Stomach (tissue), 8 donors: ENCODE measurements at regions not wholly inside any gene's neighbourhood (a gene's known extent, or its start where the extent isn't known, plus 50 kb on each side); places are given as distances from the start of the nearest gene placed in this dataset.

Source experiments
- DNase-seq, 2 donors: peaks; one replicate each; pipeline versions ENCODE4 v3.0.0 to v3.0.0-alpha.2; 2013 to 2019
- H3K27ac ChIP-seq, 5 donors: fragments of 200-600 bp in 4 of 5; sonication (generic) in 4 of 5; one replicate each; pipeline ENCODE4 v1.5.1; 2013 to 2019; ENCODE audit warnings: mild to moderate bottlenecking in 1 of 5, moderate library complexity in 1 of 5
- H3K27me3 ChIP-seq, 3 donors: fragments of 200-600 bp; sonication (generic); one replicate each; pipeline ENCODE4 v1.5.1; 2017 to 2019; ENCODE audit warnings: mixed run types in 1 of 3
- H3K36me3 ChIP-seq, 4 donors: fragments of 200-600 bp; sonication (generic); 1 replicate in 3 of 4; 2 replicates in 1 of 4; pipeline ENCODE4 v1.5.1; 2016 to 2019
- H3K4me1 ChIP-seq, 4 donors: fragments of 200-600 bp; sonication (generic); one replicate each; pipeline ENCODE4 v1.5.1; 2016 to 2019
- H3K4me3 ChIP-seq, 4 donors: fragments of 200-600 bp; sonication (generic) in 3 of 4; one replicate each; pipeline ENCODE4 v1.5.1; 2016 to 2019; ENCODE audit warnings: mild to moderate bottlenecking in 1 of 4
- H3K9me3 ChIP-seq, 4 donors: fragments of 200-600 bp; sonication (generic); one replicate each; pipeline ENCODE4 v1.5.1; 2016 to 2019
- EP300 ChIP-seq: sonication (generic); formaldehyde crosslinking; IDR thresholded peaks from one replicate; pipeline ENCODE4 v1.6.1; 2017; ENCODE audit warnings: antibody characterized with exemption
- POLR2A ChIP-seq, 4 donors: fragments of 450-650 bp; IDR thresholded peaks; one replicate each; pipeline ENCODE4 v1.6.1; 2016; ENCODE audit warnings: antibody characterized with exemption in 4 of 4, control low read depth in 2 of 4, mild to moderate bottlenecking in 1 of 4, moderate library complexity in 1 of 4
- POLR2AphosphoS5 ChIP-seq, 3 donors: sonication (generic); formaldehyde crosslinking; IDR thresholded peaks; one replicate each; pipeline ENCODE4 v1.6.1; 2016; ENCODE audit warnings: antibody characterized with exemption in 3 of 3
- WGBS, 5 donors: extraction: QIAGEN DNeasy Blood & Tissue Kit in 3 of 5; methylation state at CpG; one replicate each; pipeline versions ENCODE4 v1.1.5 to v1.1.7; 2013 to 2018; 5-methylcytosine and 5-hydroxymethylcytosine counted together
- intact Hi-C: fragments of 100-400 bp; cut with DNase I; formaldehyde crosslinking; loops from one replicate; pipeline ENCODE4 v1.15.1; 2023; ENCODE audit warnings: low total_unique reads
- TF ChIP-seq, protein P1 (sequence below), 7 experiments: fragments of 450-650 bp in 4 of 7; fragments of 200-600 bp in 3 of 7; sonication (generic) in 3 of 7; IDR thresholded peaks; one replicate each; pipeline ENCODE4 v1.5.1; 2016 to 2019; ENCODE audit warnings: antibody characterized with exemption in 7 of 7, control low read depth in 2 of 7, mild to moderate bottlenecking in 1 of 7
- donor health status: healthy with polysubstance abuse.
- donor health status: Bipolar disorder and iron deficiency.
- donor health status: healthy.

DNA sequence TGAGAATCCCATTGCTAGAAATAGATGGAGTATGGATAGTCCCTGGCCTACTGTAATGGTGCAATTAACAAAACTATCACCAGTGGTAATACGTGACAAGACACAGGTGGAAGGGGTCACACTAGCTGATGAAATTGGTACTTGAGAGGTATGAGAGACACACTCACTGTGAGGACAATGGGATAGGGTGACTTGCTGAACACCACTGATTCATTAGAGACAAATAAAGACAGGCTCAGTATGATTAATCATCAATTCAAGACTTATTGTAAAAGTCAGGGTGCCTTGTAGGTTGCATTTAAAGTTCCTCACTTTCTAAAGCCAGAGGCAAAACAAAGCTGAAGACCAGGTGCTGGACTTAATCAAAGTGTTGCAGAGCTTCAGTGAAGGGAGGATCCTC, 361.6 kb upstream of the EMCN start:
- intact Hi-C loops: no loop called here

DNA sequence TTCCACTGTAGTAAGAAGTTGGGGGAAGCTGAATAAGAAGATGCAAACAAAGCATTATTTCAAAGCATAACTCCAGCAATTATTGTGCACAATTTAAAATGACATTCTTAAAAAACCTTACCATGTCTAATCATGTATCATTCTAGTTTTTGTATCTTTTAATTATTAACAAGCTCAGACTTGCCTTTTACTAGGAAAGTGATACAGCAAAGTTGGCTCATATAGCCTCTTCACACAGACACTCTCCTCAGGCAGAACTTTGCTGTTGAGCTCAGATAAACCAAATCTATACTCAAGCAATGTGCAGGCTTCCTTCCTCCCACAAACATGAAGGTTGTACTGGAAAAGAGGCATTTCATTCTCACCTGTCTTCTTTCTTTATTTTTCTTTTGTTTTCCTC, 358.7 kb upstream of the EMCN start:
- no peak for DNase-seq
- H3K4me1 ChIP-seq: no peaks in the 10 kb centered on the region
- H3K27ac ChIP-seq: no peak overlapping the region
- intact Hi-C loops: no loop called here
- no peaks in the 10 kb centered on the region for H3K36me3 ChIP-seq
- no peak for TF ChIP-seq POLR2AphosphoS5 (IDR thresholded peaks at IDR 0.05)
- TF ChIP-seq, protein P1, sequence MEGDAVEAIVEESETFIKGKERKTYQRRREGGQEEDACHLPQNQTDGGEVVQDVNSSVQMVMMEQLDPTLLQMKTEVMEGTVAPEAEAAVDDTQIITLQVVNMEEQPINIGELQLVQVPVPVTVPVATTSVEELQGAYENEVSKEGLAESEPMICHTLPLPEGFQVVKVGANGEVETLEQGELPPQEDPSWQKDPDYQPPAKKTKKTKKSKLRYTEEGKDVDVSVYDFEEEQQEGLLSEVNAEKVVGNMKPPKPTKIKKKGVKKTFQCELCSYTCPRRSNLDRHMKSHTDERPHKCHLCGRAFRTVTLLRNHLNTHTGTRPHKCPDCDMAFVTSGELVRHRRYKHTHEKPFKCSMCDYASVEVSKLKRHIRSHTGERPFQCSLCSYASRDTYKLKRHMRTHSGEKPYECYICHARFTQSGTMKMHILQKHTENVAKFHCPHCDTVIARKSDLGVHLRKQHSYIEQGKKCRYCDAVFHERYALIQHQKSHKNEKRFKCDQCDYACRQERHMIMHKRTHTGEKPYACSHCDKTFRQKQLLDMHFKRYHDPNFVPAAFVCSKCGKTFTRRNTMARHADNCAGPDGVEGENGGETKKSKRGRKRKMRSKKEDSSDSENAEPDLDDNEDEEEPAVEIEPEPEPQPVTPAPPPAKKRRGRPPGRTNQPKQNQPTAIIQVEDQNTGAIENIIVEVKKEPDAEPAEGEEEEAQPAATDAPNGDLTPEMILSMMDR (IDR thresholded peaks at IDR 0.05): no peak
- TF ChIP-seq POLR2A (IDR thresholded peaks at IDR 0.05): no peak
- no peak for TF ChIP-seq EP300
- H3K4me3 ChIP-seq: no peak overlapping the region
- H3K27me3 ChIP-seq: no peaks in the 10 kb centered on the region
- no peaks in the 10 kb centered on the region for H3K9me3 ChIP-seq

More for the DNA sequence above, 361.6 kb upstream of the EMCN start:
- no peaks in the 10 kb centered on the region for H3K9me3 ChIP-seq
- TF ChIP-seq POLR2AphosphoS5 (IDR thresholded peaks at IDR 0.05) (no peak), EP300 (no peak), POLR2A (IDR thresholded peaks at IDR 0.05) (no peak)
- TF ChIP-seq, protein P1 (IDR thresholded peaks at IDR 0.05): no peak
- H3K27ac ChIP-seq: no peak overlapping the region
- no peaks in the 10 kb centered on the region for H3K4me1 ChIP-seq
- H3K4me3 ChIP-seq: no peak overlapping the region
- 89 to 98% (median 93%) methylated on average over 1 of the region's 1 CpG for WGBS, 5 donors
- no peaks in the 10 kb centered on the region for H3K27me3 ChIP-seq
- no peak for DNase-seq
- no peaks in the 10 kb centered on the region for H3K36me3 ChIP-seq

DNA sequence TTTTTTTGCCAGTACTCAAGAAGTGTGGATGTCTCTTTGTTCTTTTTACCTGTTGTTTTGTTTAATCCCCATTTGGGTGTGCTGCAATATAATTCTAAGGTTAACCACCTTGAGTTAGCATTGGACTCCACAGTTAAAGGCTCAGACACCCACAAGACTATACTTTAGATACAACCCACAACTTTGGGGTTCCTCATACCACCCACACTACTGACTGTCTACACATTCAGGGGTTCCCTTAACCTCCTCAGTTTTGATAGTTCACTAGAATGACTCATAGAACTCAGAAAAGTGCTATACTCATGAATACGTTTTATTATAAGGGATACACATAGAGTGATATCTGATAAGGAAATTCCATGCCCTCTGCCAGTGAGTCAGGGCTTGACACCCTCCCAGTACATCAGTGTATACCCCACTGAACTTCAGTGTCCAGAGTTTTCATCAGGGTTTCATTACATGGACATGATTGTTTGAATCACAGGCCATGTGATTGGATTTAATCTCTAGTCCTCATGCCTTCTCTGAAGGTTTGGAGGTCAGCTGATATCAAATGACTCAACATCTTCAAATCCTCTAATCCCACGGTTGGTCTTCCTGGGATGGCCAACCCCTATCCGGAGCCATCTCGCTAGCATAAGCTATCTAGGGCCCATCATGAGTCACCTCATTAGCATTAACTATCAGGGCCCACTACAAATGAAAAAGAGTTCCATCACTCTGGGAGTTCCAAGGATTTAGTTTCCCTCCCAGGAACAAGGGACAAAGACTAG, 357.7 kb upstream of the EMCN start:
- intact Hi-C loops: no loop called here

DNA sequence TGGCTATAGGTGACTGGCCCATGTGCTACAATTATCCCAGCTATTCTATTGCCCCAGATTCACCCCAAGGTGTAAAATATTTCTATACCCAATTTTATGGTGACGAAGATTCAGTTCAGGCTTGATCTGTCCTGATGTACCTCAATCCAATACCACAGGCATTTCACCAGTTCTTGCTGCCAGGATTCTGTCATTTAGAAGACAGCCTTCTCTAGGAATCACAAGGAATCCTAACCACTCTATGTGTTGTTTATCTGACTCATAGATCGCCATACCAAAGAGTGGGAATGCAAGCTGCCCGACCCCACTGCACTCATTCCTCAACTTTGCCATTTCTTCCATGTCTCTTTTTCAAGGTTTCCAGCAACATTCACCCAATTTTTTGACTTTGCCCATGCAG, 355.0 kb upstream of the EMCN start:
- Histone ChIP-seq H3K27me3 (no peaks in the 10 kb centered on the region), H3K4me3 (no peak overlapping the region), H3K36me3 (no peaks in the 10 kb centered on the region), H3K9me3 (no peaks in the 10 kb centered on the region), H3K4me1 (peaks cover 0 to 5% (median 0%) of the 10 kb centered on the region in 4 donors), H3K27ac (no peak overlapping the region)
- intact Hi-C loops: no loop called here
- WGBS, 5 donors: 91 to 96% (median 93%) methylated on average over 3 of the region's 3 CpGs
- no peak for TF ChIP-seq EP300
- TF ChIP-seq POLR2A (IDR thresholded peaks at IDR 0.05): no peak
- TF ChIP-seq POLR2AphosphoS5 (IDR thresholded peaks at IDR 0.05): no peak
- TF ChIP-seq, protein P1 (IDR thresholded peaks at IDR 0.05): no peak
- DNase-seq: no peak

More for the DNA sequence above, 357.7 kb upstream of the EMCN start:
- Histone ChIP-seq H3K27me3 (no peaks in the 10 kb centered on the region), H3K4me3 (no peak overlapping the region), H3K36me3 (no peaks in the 10 kb centered on the region), H3K4me1 (no peaks in the 10 kb centered on the region), H3K27ac (no peak overlapping the region), H3K9me3 (no peaks in the 10 kb centered on the region)
- 77 to 88% (median 84%) methylated on average over 4 of the region's 4 CpGs for WGBS, 5 donors
- DNase-seq: no peak
- TF ChIP-seq POLR2AphosphoS5 (IDR thresholded peaks at IDR 0.05): no peak
- TF ChIP-seq POLR2A (IDR thresholded peaks at IDR 0.05): no peak
- TF ChIP-seq, protein P1 (IDR thresholded peaks at IDR 0.05): no peak
- no peak for TF ChIP-seq EP300
